Keratinocyte (primary cell): ENCODE measurements at regions not wholly inside any gene's neighbourhood (a gene's known extent, or its start where the extent isn't known, plus 50 kb on each side); places are given as distances from the start of the nearest gene placed in this dataset.

Experiments used
- DNase-seq: peaks from one replicate; pipeline ENCODE4 v3.0.0-alpha.2; 2011; ENCODE audit warnings: low read depth, missing footprints, low spot score
- FAIRE-seq: peaks from 2 replicates; lab custom pipeline; 2011; peaks lifted over from hg19 to GRCh38; lab: Jason Lieb, UNC
- H2AFZ ChIP-seq: 2 replicates; pipeline ENCODE4 v1.6.0; 2012; ENCODE audit warnings: low read length, control low read depth, inconsistent platforms; ENCODE audit not compliant: control insufficient read depth
- H3K27ac ChIP-seq: 2 replicates; pipeline ENCODE4 v1.5.1; 2011; ENCODE audit warnings: low read length; ENCODE audit not compliant: control insufficient read depth, insufficient read depth
- H3K27me3 ChIP-seq: 3 replicates; pipeline ENCODE4 v1.6.0; 2011; ENCODE audit warnings: low read length; ENCODE audit not compliant: control insufficient read depth, insufficient read depth; ENCODE audit errors: extremely low read depth
- H3K36me3 ChIP-seq, 2 experiments: 2 replicates in 1 of 2; 3 replicates in 1 of 2; pipeline ENCODE4 v1.5.1; 2011; ENCODE audit warnings: low read length in 2 of 2, mild to moderate bottlenecking in 1 of 2; ENCODE audit not compliant: control insufficient read depth in 2 of 2, insufficient read depth in 2 of 2; ENCODE audit errors: extremely low read depth in 1 of 2
- H3K4me1 ChIP-seq: 3 replicates; pipeline ENCODE4 v1.5.1; 2011; ENCODE audit warnings: low read length; ENCODE audit not compliant: control insufficient read depth, insufficient read depth; ENCODE audit errors: extremely low read depth
- H3K4me2 ChIP-seq: 3 replicates; pipeline ENCODE4 v1.6.0; 2011; ENCODE audit warnings: low read depth, low read length; ENCODE audit not compliant: control insufficient read depth, insufficient read depth; ENCODE audit errors: extremely low read depth
- H3K4me3 ChIP-seq, 3 experiments: fragments of 200-600 bp in 1 of 3; sonication (generic) in 1 of 3; 2 replicates in 2 of 3; 3 replicates in 1 of 3; pipeline ENCODE4 v1.5.1; 2011 to 2016; ENCODE audit warnings: low read length in 3 of 3, mild to moderate bottlenecking in 3 of 3, control low read depth in 2 of 3, inconsistent platforms in 1 of 3, low read depth in 1 of 3, mixed read lengths in 1 of 3, mixed run types in 1 of 3, moderate library complexity in 1 of 3; ENCODE audit not compliant: control insufficient read depth in 2 of 3, insufficient read depth in 2 of 3; ENCODE audit errors: extremely low read depth in 1 of 3
- H3K79me2 ChIP-seq: 2 replicates; pipeline ENCODE4 v1.6.0; 2012; ENCODE audit warnings: low read length; ENCODE audit not compliant: control insufficient read depth, insufficient read depth
- H3K9ac ChIP-seq: 3 replicates; pipeline ENCODE4 v1.6.0; 2011; ENCODE audit warnings: low read length; ENCODE audit not compliant: control insufficient read depth, insufficient read depth; ENCODE audit errors: extremely low read depth
- H3K9me1 ChIP-seq: 3 replicates; pipeline ENCODE4 v1.6.0; 2011; ENCODE audit warnings: low read length; ENCODE audit not compliant: control insufficient read depth, insufficient read depth; ENCODE audit errors: extremely low read depth
- H3K9me3 ChIP-seq: 2 replicates; pipeline ENCODE4 v1.5.1; 2012; ENCODE audit warnings: low read depth, low read length; ENCODE audit not compliant: control insufficient read depth
- H4K20me1 ChIP-seq: 3 replicates; pipeline ENCODE4 v1.6.0; 2011; ENCODE audit warnings: low read length; ENCODE audit not compliant: control insufficient read depth, insufficient read depth; ENCODE audit errors: extremely low read depth
- EZH2 ChIP-seq: IDR thresholded peaks from one replicate; pipeline ENCODE4 v1.6.1; 2012; ENCODE audit warnings: inconsistent platforms, mild to moderate bottlenecking, low read length, moderate library complexity
- dilution Hi-C: fragments of 300-500 bp; cut with MboI; formaldehyde crosslinking; loops from one replicate; pipeline ENCODE4 v1.7.0; 2020; ENCODE audit warnings: low sequenced_read_pairs; ENCODE audit not compliant: extremely low pct_ligation_motif_present
- TF ChIP-seq, protein P1 (sequence below), 3 experiments: IDR thresholded peaks in 1 of 3; conservative IDR thresholded peaks in 1 of 3; optimal IDR thresholded peaks in 1 of 3; 2 replicates in 2 of 3; 3 replicates in 1 of 3; pipeline versions ENCODE3 to v1.5.1; 2011; ENCODE audit warnings: low read length in 3 of 3, mild to moderate bottlenecking in 3 of 3, moderate library complexity in 2 of 3, control low read depth in 1 of 3, inconsistent platforms in 1 of 3; ENCODE audit not compliant: insufficient read depth in 2 of 3; ENCODE audit errors: extremely low read depth in 1 of 3

DNA sequence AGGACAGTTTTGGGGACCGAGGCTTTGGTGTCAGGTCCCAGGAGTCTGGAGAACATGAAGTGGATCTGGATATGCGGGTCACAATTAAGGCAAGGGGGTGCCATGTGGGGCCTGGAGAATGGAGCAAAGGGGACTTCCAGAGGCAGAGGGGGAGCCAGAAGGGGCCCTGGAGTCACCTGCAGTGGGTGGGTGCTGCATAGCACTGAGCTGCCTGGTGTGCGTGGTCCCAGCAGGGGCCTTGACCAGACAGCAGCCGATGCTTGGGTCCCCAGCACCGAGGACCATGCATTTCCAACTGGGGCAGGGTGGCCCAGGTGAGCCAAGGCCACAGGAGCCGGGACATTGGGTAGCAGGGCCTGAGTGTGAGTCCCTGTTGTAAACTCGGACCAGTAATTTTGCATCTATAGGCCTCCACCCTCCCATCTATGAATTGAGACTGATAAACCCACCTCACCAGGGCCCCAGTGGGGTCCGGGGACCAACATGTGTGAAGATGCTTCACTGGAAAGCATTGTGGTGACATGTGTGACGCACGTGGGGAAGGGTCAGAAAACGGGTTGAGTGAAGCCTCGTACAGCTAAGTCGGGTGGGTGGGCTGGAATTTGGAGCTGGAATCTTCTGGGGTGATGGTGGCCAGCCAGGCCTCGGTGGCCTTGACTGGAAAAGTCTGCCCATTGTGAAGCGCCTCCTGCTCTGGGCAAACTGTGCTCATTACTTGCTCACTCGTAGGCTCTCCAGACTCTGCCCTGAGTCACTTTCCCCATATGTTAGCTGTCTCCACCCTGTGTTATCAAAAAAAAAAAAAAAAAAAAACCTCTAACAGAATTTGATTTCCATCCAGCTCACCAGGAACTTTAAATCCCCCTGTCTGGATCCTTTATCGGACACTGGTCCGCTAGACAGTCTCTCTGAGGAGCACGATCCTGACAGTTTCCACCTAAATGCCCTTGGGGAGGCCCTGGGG lies 90.5 kb upstream of the ZNF469 start:
- H3K36me3 ChIP-seq, result no peaks in the 10 kb centered on the region
- H3K9me1 ChIP-seq, result no peaks in the 10 kb centered on the region
- no peak overlapping the region for H3K4me3 ChIP-seq
- H3K27me3 ChIP-seq, result peaks cover 22% of the 10 kb centered on the region
- H3K27ac ChIP-seq, result no peak overlapping the region
- H3K4me1 ChIP-seq, result peaks cover 4% of the 10 kb centered on the region
- dilution Hi-C loops, result no loop called here
- peaks cover 3% of the 10 kb centered on the region for H3K9me3 ChIP-seq
- no peak overlapping the region for H2AFZ ChIP-seq
- no peaks in the 10 kb centered on the region for H3K79me2 ChIP-seq
- no peak for FAIRE-seq
- no peak overlapping the region for H3K9ac ChIP-seq
- H3K4me2 ChIP-seq, result no peak overlapping the region
- no peak for TF ChIP-seq EZH2
- TF ChIP-seq, protein P1, sequence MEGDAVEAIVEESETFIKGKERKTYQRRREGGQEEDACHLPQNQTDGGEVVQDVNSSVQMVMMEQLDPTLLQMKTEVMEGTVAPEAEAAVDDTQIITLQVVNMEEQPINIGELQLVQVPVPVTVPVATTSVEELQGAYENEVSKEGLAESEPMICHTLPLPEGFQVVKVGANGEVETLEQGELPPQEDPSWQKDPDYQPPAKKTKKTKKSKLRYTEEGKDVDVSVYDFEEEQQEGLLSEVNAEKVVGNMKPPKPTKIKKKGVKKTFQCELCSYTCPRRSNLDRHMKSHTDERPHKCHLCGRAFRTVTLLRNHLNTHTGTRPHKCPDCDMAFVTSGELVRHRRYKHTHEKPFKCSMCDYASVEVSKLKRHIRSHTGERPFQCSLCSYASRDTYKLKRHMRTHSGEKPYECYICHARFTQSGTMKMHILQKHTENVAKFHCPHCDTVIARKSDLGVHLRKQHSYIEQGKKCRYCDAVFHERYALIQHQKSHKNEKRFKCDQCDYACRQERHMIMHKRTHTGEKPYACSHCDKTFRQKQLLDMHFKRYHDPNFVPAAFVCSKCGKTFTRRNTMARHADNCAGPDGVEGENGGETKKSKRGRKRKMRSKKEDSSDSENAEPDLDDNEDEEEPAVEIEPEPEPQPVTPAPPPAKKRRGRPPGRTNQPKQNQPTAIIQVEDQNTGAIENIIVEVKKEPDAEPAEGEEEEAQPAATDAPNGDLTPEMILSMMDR (optimal IDR thresholded peaks at IDR 0.05 in 1 of 3, IDR thresholded peaks at IDR 0.05 in 1 of 3, conservative IDR thresholded peaks at IDR 0.05 in 1 of 3; ENCODE audit: extremely low read depth in 1 of 3, insufficient read depth in 2 of 3, low read length in 3 of 3), result no peak
- DNase-seq, result no peak
- H4K20me1 ChIP-seq, result no peaks in the 10 kb centered on the region

DNA sequence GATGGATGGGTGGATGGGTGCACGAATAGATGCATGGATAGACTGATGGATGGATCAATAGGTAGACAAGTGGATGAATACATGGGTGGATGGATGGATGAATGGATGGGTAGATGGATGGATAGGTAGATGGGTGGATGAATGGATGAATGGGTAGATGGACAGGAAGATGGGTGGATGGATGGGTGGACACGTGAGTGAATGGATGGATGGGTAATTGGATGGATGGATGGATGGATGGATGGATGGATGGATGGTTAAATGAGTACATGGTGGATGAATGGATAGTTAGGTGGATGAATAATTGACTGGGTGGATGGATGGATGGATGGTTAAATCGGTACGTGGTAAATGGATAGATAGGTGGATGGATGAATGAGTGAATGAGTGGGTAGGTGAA lies 89.7 kb upstream of the ZNF469 start:
- no peaks in the 10 kb centered on the region for H3K9me1 ChIP-seq
- dilution Hi-C loops, result no loop called here
- peaks cover 12% of the 10 kb centered on the region for H3K4me1 ChIP-seq
- no peak overlapping the region for H3K4me2 ChIP-seq
- no peak overlapping the region for H3K27ac ChIP-seq
- H3K4me3 ChIP-seq, result no peak overlapping the region
- no peak for DNase-seq
- peaks cover 3% of the 10 kb centered on the region for H3K9me3 ChIP-seq
- no peak for FAIRE-seq
- H3K27me3 ChIP-seq, result peaks cover 22% of the 10 kb centered on the region
- TF ChIP-seq, protein P1 (optimal IDR thresholded peaks at IDR 0.05 in 1 of 3, IDR thresholded peaks at IDR 0.05 in 1 of 3, conservative IDR thresholded peaks at IDR 0.05 in 1 of 3; ENCODE audit: extremely low read depth in 1 of 3, insufficient read depth in 2 of 3, low read length in 3 of 3), result no peak
- TF ChIP-seq EZH2, result no peak
- H3K79me2 ChIP-seq, result no peaks in the 10 kb centered on the region
- H2AFZ ChIP-seq, result no peak overlapping the region
- no peaks in the 10 kb centered on the region for H3K36me3 ChIP-seq
- H3K9ac ChIP-seq, result no peak overlapping the region
- H4K20me1 ChIP-seq, result no peaks in the 10 kb centered on the region
